Prostate gland (tissue), 2 donors: ENCODE measurements at regions not wholly inside any gene's neighbourhood (a gene's known extent, or its start where the extent isn't known, plus 50 kb on each side); places are given as distances from the start of the nearest gene placed in this dataset.

Experiments used
- CTCF ChIP-seq, 4 experiments: fragments of 200-600 bp in 2 of 4; fragments of 450-650 bp in 2 of 4; sonication (generic) in 2 of 4; IDR thresholded peaks; 1 replicate in 3 of 4; 2 replicates in 1 of 4; pipeline ENCODE4 v1.5.1; 2016 to 2019; ENCODE audit warnings: antibody characterized with exemption in 4 of 4, mild to moderate bottlenecking in 2 of 4, moderate library complexity in 2 of 4
- POLR2AphosphoS5 ChIP-seq: sonication (generic); formaldehyde crosslinking; IDR thresholded peaks from one replicate; pipeline ENCODE4 v1.6.1; 2017; ENCODE audit warnings: antibody characterized with exemption

DNA sequence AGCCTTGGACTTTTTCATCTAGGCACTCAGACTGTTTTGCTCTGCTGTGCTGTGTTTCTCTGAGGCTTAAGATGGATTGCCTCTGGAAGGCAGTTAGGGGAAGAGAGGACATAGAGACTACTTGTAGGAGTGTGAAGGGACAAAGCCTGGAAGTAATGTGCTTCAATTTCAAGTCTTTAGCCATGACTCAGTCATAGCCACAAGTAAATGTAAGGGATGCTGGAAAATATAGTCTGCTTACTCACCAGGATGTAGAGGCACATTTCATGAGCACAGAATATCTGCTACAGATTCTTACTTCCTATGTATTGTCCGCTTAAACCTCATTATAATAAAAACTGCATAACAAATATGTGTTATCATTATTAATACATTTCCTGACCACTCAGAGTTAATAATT lies 794.3 kb upstream of the NOVA1 start:
- no peak for TF ChIP-seq POLR2AphosphoS5
- TF ChIP-seq CTCF (IDR thresholded peaks at IDR 0.05) = no peak
